Smooth muscle cell (in vitro differentiated cells): ENCODE measurements at regions not wholly inside any gene's neighbourhood (a gene's known extent, or its start where the extent isn't known, plus 50 kb on each side); places are given as distances from the start of the nearest gene placed in this dataset.
"Not testable (repeated sequence)": the region's sequence is repeated elsewhere in the genome, so short reads cannot be mapped to it uniquely, and the experiment has no call there.

ENCODE experiments used
- DNase-seq: peaks from one replicate; lab custom pipeline; 2025; ENCODE audit not compliant: unreplicated experiment; lab: John Stamatoyannopoulos, UW
- H2AFZ ChIP-seq: fragments of 200-600 bp; sonication (generic); 2 replicates; pipeline ENCODE4 v1.6.0; 2016; ENCODE audit warnings: antibody characterized with exemption, low read depth, mild to moderate bottlenecking
- H3F3A ChIP-seq: fragments of 200-600 bp; sonication (generic); 2 replicates; pipeline ENCODE4 v1.6.0; 2017; ENCODE audit warnings: antibody characterized with exemption, low read depth
- H3K27ac ChIP-seq: fragments of 200-600 bp; sonication (generic); 2 replicates; pipeline ENCODE4 v1.5.1; 2016; ENCODE audit warnings: low read depth, mild to moderate bottlenecking
- H3K27me3 ChIP-seq: fragments of 200-600 bp; sonication (generic); 2 replicates; pipeline ENCODE4 v1.6.1; 2016; ENCODE audit warnings: low read depth, mild to moderate bottlenecking
- H3K36me3 ChIP-seq: fragments of 200-600 bp; sonication (generic); 2 replicates; pipeline ENCODE4 v1.5.1; 2016; ENCODE audit warnings: low read depth
- H3K4me1 ChIP-seq: fragments of 200-600 bp; sonication (generic); 2 replicates; pipeline ENCODE4 v1.5.1; 2016; ENCODE audit warnings: low read depth
- H3K4me2 ChIP-seq: fragments of 200-600 bp; sonication (generic); 2 replicates; pipeline ENCODE4 v1.6.0; 2016; ENCODE audit warnings: mild to moderate bottlenecking
- H3K4me3 ChIP-seq: fragments of 200-600 bp; sonication (generic); 2 replicates; pipeline ENCODE4 v1.5.1; 2016; ENCODE audit warnings: mild to moderate bottlenecking
- H3K79me2 ChIP-seq: fragments of 200-600 bp; sonication (generic); 2 replicates; pipeline ENCODE4 v1.6.0; 2016; ENCODE audit warnings: low read depth, mild to moderate bottlenecking
- H3K9ac ChIP-seq: fragments of 200-600 bp; sonication (generic); 2 replicates; pipeline ENCODE4 v1.6.0; 2016; ENCODE audit warnings: low read depth
- H3K9me3 ChIP-seq: fragments of 200-600 bp; sonication (generic); replicated peaks from 2 replicates; pipeline ENCODE4 v1.5.1; 2016; ENCODE audit warnings: low read depth
- H4K20me1 ChIP-seq: fragments of 200-600 bp; sonication (generic); 2 replicates; pipeline ENCODE4 v1.6.0; 2016; ENCODE audit warnings: low read depth
- WGBS: methylation state at CpG from one replicate; pipeline ENCODE4 v1.1.7; 2016; ENCODE audit warnings: low lambda C conversion rate; 5-methylcytosine and 5-hydroxymethylcytosine counted together
- TF ChIP-seq, protein P1 (sequence below): fragments of 200-600 bp; sonication (generic); IDR thresholded peaks from 2 replicates; pipeline ENCODE4 v1.5.1; 2017; ENCODE audit warnings: borderline replicate concordance, mild to moderate bottlenecking, antibody characterized with exemption; ENCODE audit not compliant: insufficient read depth, poor library complexity, severe bottlenecking

DNA sequence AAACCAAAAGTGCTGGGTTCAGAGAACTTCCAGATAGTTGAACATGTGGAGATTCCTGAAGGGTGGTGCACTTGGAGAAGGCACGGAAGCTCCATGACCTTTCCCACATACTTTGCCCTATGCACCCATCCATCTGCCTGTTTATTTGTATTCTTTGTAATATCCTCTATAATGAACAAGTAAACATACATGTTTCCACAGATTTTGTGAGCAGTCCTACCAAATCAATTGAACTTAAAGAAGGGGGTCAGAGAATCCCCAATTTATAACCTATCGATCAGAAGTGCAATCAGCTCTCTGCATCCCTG lies 121.4 kb downstream of the ADSS2 start:
- peaks cover 3% of the 10 kb centered on the region for H3K9me3 ChIP-seq
- no peak for DNase-seq
- H2AFZ ChIP-seq = no peak overlapping the region
- H3K4me2 ChIP-seq = no peak overlapping the region
- H3K27me3 ChIP-seq = no peaks in the 10 kb centered on the region
- no peak overlapping the region for H3K27ac ChIP-seq
- WGBS = 92% methylated on average over 2 of the region's 2 CpGs
- no peaks in the 10 kb centered on the region for H3F3A ChIP-seq
- no peaks in the 10 kb centered on the region for H3K36me3 ChIP-seq
- no peaks in the 10 kb centered on the region for H4K20me1 ChIP-seq
- H3K4me3 ChIP-seq = no peak overlapping the region
- H3K79me2 ChIP-seq = no peaks in the 10 kb centered on the region
- TF ChIP-seq, protein P1, sequence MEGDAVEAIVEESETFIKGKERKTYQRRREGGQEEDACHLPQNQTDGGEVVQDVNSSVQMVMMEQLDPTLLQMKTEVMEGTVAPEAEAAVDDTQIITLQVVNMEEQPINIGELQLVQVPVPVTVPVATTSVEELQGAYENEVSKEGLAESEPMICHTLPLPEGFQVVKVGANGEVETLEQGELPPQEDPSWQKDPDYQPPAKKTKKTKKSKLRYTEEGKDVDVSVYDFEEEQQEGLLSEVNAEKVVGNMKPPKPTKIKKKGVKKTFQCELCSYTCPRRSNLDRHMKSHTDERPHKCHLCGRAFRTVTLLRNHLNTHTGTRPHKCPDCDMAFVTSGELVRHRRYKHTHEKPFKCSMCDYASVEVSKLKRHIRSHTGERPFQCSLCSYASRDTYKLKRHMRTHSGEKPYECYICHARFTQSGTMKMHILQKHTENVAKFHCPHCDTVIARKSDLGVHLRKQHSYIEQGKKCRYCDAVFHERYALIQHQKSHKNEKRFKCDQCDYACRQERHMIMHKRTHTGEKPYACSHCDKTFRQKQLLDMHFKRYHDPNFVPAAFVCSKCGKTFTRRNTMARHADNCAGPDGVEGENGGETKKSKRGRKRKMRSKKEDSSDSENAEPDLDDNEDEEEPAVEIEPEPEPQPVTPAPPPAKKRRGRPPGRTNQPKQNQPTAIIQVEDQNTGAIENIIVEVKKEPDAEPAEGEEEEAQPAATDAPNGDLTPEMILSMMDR = no peak
- no peak overlapping the region for H3K9ac ChIP-seq
- no peaks in the 10 kb centered on the region for H3K4me1 ChIP-seq

DNA sequence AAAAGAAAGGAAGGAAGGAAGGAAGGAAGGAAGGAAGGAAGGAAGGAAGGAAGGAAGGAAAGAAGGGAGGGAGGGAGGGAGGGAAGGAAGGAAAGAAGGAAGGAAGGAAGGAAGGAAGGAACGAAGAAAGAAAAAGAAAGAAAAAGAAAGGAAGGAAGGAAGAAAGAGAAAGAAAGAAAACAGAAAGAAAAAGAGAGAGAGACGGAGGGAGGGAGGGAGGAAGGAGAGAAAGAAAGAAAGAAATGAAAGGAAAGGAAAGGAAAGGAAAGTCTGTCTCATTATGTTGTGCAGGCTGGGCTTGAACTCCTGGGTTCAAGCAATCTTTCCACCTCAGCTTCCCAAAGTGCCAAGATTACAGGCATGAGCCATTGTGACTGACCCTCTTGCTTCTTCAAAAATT lies 118.9 kb downstream of the ADSS2 start:
- H3K79me2 ChIP-seq, H3K27me3 ChIP-seq, H3K9ac ChIP-seq, H4K20me1 ChIP-seq, H2AFZ ChIP-seq, H3K9me3 ChIP-seq, H3K36me3 ChIP-seq, DNase-seq, H3K4me1 ChIP-seq, H3K4me2 ChIP-seq, H3K27ac ChIP-seq, H3F3A ChIP-seq, H3K4me3 ChIP-seq: not testable (repeated sequence)
- 57% methylated on average over 2 of the region's 2 CpGs for WGBS

DNA sequence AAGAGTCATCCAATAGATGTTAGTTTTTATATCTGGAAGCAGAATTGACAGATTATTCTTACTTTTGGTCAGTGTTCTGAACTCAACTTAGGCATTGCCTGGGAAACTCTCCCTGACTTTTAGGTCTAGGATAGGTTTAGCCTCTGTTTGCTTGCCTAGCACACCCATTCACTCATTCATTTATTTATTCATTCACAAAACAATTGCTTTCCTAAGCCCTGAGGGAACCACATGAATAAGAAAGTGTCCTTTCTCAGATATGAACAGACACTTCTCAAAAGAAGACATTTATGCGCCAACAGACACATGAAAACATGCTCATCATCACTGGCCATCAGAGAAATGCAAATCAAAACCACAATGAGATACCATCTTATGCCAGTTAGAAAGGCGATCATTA lies 117.4 kb downstream of the ADSS2 start:
- not testable (repeated sequence) for H3K36me3 ChIP-seq, H3K4me2 ChIP-seq, H4K20me1 ChIP-seq, DNase-seq, H3K4me1 ChIP-seq, H3K9me3 ChIP-seq, H3F3A ChIP-seq, H3K27me3 ChIP-seq, H3K79me2 ChIP-seq, H3K4me3 ChIP-seq, H3K9ac ChIP-seq, H2AFZ ChIP-seq, H3K27ac ChIP-seq
- 92% methylated on average over 2 of the region's 2 CpGs for WGBS

DNA sequence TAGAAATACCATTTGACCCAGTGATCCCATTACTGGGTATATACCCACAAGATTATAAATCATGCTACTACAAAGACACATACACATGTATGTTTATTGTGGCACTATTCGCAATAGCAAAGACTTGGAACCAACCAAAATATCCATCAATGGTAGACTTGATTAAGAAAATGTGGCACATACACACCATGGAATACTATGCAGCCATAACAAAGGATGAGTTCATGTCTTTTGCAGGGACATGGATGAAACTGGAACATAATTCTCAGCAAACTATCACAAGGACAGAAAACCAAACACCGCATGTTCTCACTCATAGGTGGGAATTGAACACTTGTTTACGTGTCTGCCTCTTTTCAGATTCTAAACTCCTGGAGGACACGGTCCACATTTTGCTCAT lies 116.9 kb downstream of the ADSS2 start:
- not testable (repeated sequence) for H4K20me1 ChIP-seq, H3K4me2 ChIP-seq, H3K27ac ChIP-seq, H3K4me1 ChIP-seq, H2AFZ ChIP-seq, H3K9ac ChIP-seq, H3K27me3 ChIP-seq, H3K9me3 ChIP-seq, H3K36me3 ChIP-seq, DNase-seq, H3K79me2 ChIP-seq, H3F3A ChIP-seq, H3K4me3 ChIP-seq
- WGBS = 98% methylated on average over 4 of the region's 4 CpGs

DNA sequence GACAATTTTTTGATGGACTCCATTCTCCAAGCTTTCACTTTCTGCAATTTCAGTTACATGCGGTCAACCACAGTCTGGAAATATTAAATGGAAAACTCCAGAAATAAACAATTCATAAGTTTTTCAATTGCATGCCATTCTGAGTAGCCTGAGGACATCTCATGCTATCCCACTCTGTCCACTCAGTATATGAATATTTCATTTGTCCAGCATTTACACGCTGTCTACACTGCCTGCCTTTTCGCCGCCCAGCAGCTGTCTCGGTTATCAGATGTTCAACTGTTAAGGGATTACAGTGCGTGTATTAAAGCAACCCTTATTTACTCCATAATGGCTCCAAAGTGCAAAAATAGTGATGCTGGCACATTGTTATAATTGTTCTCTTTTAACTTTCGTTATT lies 116.3 kb downstream of the ADSS2 start:
- no peaks in the 10 kb centered on the region for H3F3A ChIP-seq
- H3K79me2 ChIP-seq = no peaks in the 10 kb centered on the region
- H3K4me2 ChIP-seq = no peak overlapping the region
- H3K9ac ChIP-seq = no peak overlapping the region
- no peak for DNase-seq
- no peak overlapping the region for H3K4me3 ChIP-seq
- no peaks in the 10 kb centered on the region for H4K20me1 ChIP-seq
- no peaks in the 10 kb centered on the region for H3K4me1 ChIP-seq
- 83% methylated on average over 7 of the region's 7 CpGs for WGBS
- no peaks in the 10 kb centered on the region for H3K27me3 ChIP-seq
- no peak overlapping the region for H3K27ac ChIP-seq
- no peaks in the 10 kb centered on the region for H3K9me3 ChIP-seq
- H2AFZ ChIP-seq = no peak overlapping the region
- TF ChIP-seq, protein P1 = no peak
- H3K36me3 ChIP-seq = no peaks in the 10 kb centered on the region
